ENCODE measurements at regions not wholly inside any gene's neighbourhood (a gene's known extent, or its start where the extent isn't known, plus 50 kb on each side); places are given as distances from the start of the nearest gene placed in this dataset.

DNA sequence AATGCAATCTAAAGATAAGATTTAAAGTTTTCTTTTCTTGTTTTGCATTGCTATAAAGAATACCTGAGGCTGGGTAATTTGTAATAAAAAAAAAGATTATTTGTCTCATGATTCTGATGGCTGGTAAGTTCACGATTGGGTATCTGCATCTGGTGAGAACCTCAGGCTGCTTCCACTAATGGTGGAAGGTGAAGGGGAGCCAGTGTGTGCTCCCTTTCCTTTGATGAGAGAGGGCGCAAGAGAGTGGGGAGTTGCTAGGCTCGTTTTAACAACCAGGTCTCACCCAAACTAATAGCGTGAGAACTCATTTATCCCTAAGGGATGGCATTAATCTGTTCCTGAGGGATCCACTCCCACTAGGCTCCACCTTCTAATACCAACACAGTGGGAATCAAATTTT is 353.2 kb downstream of the BTBD3 start:
- BruUV-seq (replicated peaks): no TSS peak
- Histone ChIP-seq H4K20me1 (replicated peaks; ENCODE audit: control insufficient read depth, insufficient read depth, low read length) (no peaks in the 10 kb centered on the region), H2AFZ (ENCODE audit: low read depth, low read length) (no peak overlapping the region), H3K9ac (ENCODE audit: insufficient read depth in 1 of 2, low read depth in 2 of 2, low read length in 2 of 2) (no peak overlapping the region), H3K79me2 (ENCODE audit: control insufficient read depth, insufficient read depth, low read length) (no peaks in the 10 kb centered on the region), H3K4me1 (replicated peaks in 1 of 2; ENCODE audit: control insufficient read depth in 2 of 2, insufficient read depth in 2 of 2, low read length in 2 of 2) (no peaks in the 10 kb centered on the region), H3K4me2 (ENCODE audit: insufficient read depth, low read length) (no peak overlapping the region), H3K9me1 (ENCODE audit: control insufficient read depth, insufficient read depth, low read length) (no peaks in the 10 kb centered on the region), H3K4me3 (no peak overlapping the region), H3K36me3 (ENCODE audit: control insufficient read depth, insufficient read depth, low read length) (no peaks in the 10 kb centered on the region), H3K27ac (ENCODE audit: extremely low read depth, low read depth, low read length) (no peak overlapping the region), H3K27me3 (ENCODE audit: control insufficient read depth in 2 of 2, insufficient read depth in 2 of 2, low read length in 2 of 2) (no peaks in the 10 kb centered on the region), H3K9me3 (replicated peaks; ENCODE audit: control insufficient read depth, insufficient read depth, low read depth, low read length) (no peaks in the 10 kb centered on the region)
- ATAC-seq: no peak
- no peak for DNase-seq (ENCODE audit: extremely low read depth in 1 of 4, low spot score in 3 of 4)
- POLR2A ChIA-PET: no interaction called here
- CTCF ChIA-PET (ENCODE audit: low intra/inter-chr PET ratio): no interaction called here
- in situ Hi-C loops (cut with MboI) (no loop called here), intact Hi-C loops (cut with micrococcal nuclease) (no loop called here)
- TF ChIP-seq FOXJ3 (CRISPR knock-in tag; IDR thresholded peaks at IDR 0.05) (no peak), TCFL5 (CRISPR knock-in tag; conservative IDR thresholded peaks at IDR 0.05) (no peak), ZNF592 (IDR thresholded peaks at IDR 0.05) (no peak), MTA2 (IDR thresholded peaks at IDR 0.05; ENCODE audit: low read depth) (no peak), ZNF431 (CRISPR knock-in tag; IDR thresholded peaks at IDR 0.05) (no peak)
- WGBS (ENCODE audit: insufficient coverage, low coverage, missing lambda C conversion rate): 0% methylated on average over 4 of the region's 4 CpGs
- no peak for FAIRE-seq
